SK-N-SH treated with all-trans-retinoic acid at 6 μM for 48 hours (cell line): ENCODE measurements at regions not wholly inside any gene's neighbourhood (a gene's known extent, or its start where the extent isn't known, plus 50 kb on each side); places are given as distances from the start of the nearest gene placed in this dataset.

Experiments
- ATAC-seq: fragments of 200-7000 bp; cut with Tn5 transposase; 3 replicates; pipeline ENCODE4 v1.9.1; 2020; ENCODE audit warnings: mild to moderate bottlenecking, moderate library complexity
- ARNTL ChIP-seq: fragments of 450-650 bp; formaldehyde crosslinking; IDR thresholded peaks from 2 replicates; pipeline ENCODE4 v1.5.0; 2020; ENCODE audit warnings: low read depth, mild to moderate bottlenecking, moderate library complexity, borderline replicate concordance
- BACH2 ChIP-seq: fragments of 250-450 bp; sonication (Bioruptor Pico); IDR thresholded peaks from 2 replicates; pipeline ENCODE4 v1.9.0; 2021; ENCODE audit warnings: mild to moderate bottlenecking, borderline replicate concordance
- CSDC2 ChIP-seq: fragments of 250-450 bp; sonication (Bioruptor Pico); IDR thresholded peaks from 2 replicates; pipeline ENCODE4 v1.5.0; 2020; ENCODE audit warnings: mild to moderate bottlenecking, moderate library complexity
- ESRRG ChIP-seq: fragments of 250-450 bp; sonication (Bioruptor Pico); IDR thresholded peaks from 2 replicates; pipeline ENCODE4 v1.6.1; 2021; ENCODE audit warnings: mild to moderate bottlenecking
- GLIS3 ChIP-seq: fragments of 250-450 bp; sonication (Bioruptor Pico); IDR thresholded peaks from 2 replicates; pipeline ENCODE4 v1.5.0; 2020; ENCODE audit warnings: mild to moderate bottlenecking, moderate library complexity
- ISL1 ChIP-seq: fragments of 250-450 bp; sonication (Bioruptor Pico); IDR thresholded peaks from 2 replicates; pipeline ENCODE4 v2.1.2; 2022; ENCODE audit warnings: mild to moderate bottlenecking, moderate library complexity
- OSR1 ChIP-seq: fragments of 250-450 bp; sonication (Bioruptor Pico); IDR thresholded peaks from 2 replicates; pipeline ENCODE4 v1.8.0; 2022; ENCODE audit warnings: moderate library complexity, mild to moderate bottlenecking, inconsistent platforms
- PPARA ChIP-seq: fragments of 250-450 bp; sonication (Bioruptor Pico); IDR thresholded peaks from 2 replicates; pipeline ENCODE4 v1.5.0; 2020; ENCODE audit warnings: mild to moderate bottlenecking, borderline replicate concordance
- RARB ChIP-seq: fragments of 250-450 bp; sonication (Bioruptor Pico); IDR thresholded peaks from 2 replicates; pipeline ENCODE4 v1.8.0; 2021; ENCODE audit warnings: mild to moderate bottlenecking, moderate library complexity
- SNAI2 ChIP-seq: fragments of 250-450 bp; sonication (Bioruptor Pico); IDR thresholded peaks from 2 replicates; pipeline ENCODE4 v1.5.0; 2020; ENCODE audit warnings: mild to moderate bottlenecking, moderate library complexity
- TCF4 ChIP-seq: fragments of 250-450 bp; sonication (Bioruptor Pico); IDR thresholded peaks from 2 replicates; pipeline ENCODE4 v1.8.0; 2021; ENCODE audit warnings: mild to moderate bottlenecking, moderate library complexity, borderline replicate concordance
- TOX ChIP-seq: fragments of 250-450 bp; sonication (Bioruptor Pico); IDR thresholded peaks from 2 replicates; pipeline ENCODE4 v1.8.0; 2021; ENCODE audit warnings: mild to moderate bottlenecking, moderate library complexity, borderline replicate concordance
- ZC3H10 ChIP-seq: fragments of 250-450 bp; sonication (Bioruptor Pico); IDR thresholded peaks from 2 replicates; pipeline ENCODE4 v1.5.1; 2021; ENCODE audit warnings: mild to moderate bottlenecking, moderate library complexity
- ZFP30 ChIP-seq: fragments of 450-650 bp; formaldehyde crosslinking; IDR thresholded peaks from 2 replicates; pipeline ENCODE4 v1.5.0; 2022; ENCODE audit warnings: mild to moderate bottlenecking, moderate library complexity
- ZNF565 ChIP-seq: fragments of 450-650 bp; formaldehyde crosslinking; conservative IDR thresholded peaks from 2 replicates; pipeline ENCODE4 v1.5.0; 2020; ENCODE audit warnings: low read depth, mild to moderate bottlenecking, moderate library complexity
- ZNF70 ChIP-seq: fragments of 450-650 bp; formaldehyde crosslinking; IDR thresholded peaks from 2 replicates; pipeline ENCODE4 v1.5.0; 2020; ENCODE audit warnings: mild to moderate bottlenecking, moderate library complexity
- ZNF8 ChIP-seq: fragments of 450-650 bp; formaldehyde crosslinking; IDR thresholded peaks from 2 replicates; pipeline ENCODE4 v1.5.0; 2020; ENCODE audit warnings: mild to moderate bottlenecking, moderate library complexity
- TF ChIP-seq, protein P1 (sequence below): fragments of 250-450 bp; sonication (Bioruptor Pico); IDR thresholded peaks from 2 replicates; pipeline ENCODE4 v1.8.0; 2020; ENCODE audit warnings: mild to moderate bottlenecking, moderate library complexity, borderline replicate concordance
- TF ChIP-seq, protein P2 (sequence below): fragments of 250-450 bp; sonication (Bioruptor Pico); IDR thresholded peaks from 2 replicates; pipeline ENCODE4 v1.5.1; 2020; ENCODE audit warnings: low read depth, mild to moderate bottlenecking, moderate library complexity
- TF ChIP-seq, protein P3 (sequence below): fragments of 250-450 bp; sonication (Bioruptor Pico); IDR thresholded peaks from 2 replicates; pipeline ENCODE4 v1.5.1; 2021; ENCODE audit warnings: mild to moderate bottlenecking, moderate library complexity
- TF ChIP-seq, protein P4 (sequence below): fragments of 250-450 bp; sonication (Bioruptor Pico); IDR thresholded peaks from 2 replicates; pipeline ENCODE4 v1.5.0; 2020; ENCODE audit warnings: mild to moderate bottlenecking, moderate library complexity
- TF ChIP-seq, protein P5 (sequence below): fragments of 250-450 bp; sonication (Bioruptor Pico); IDR thresholded peaks from 2 replicates; pipeline ENCODE4 v1.8.0; 2021; ENCODE audit warnings: low read depth, mild to moderate bottlenecking, moderate library complexity, borderline replicate concordance

DNA sequence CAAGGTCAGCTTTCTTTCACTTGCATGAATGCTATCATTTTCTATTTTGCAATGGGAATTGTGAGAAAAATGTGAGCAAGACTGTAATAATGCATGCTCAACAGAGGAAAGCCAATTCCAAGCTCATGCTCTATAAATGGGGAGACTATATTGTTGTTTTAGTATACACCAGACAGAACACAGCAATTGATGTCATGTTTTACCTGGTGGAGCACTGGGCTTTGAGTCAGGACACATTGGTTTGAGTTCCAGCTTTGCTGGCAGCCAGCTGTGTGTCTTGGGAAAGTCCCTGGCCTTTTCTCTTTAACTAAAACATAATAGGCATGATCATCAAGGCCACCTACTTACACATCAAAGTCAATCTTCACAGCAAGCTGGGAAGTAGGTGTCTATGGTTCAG is 83.3 kb downstream of the FOXA2 start (continued):
- TF ChIP-seq ZNF565 (CRISPR knock-in tag), result no peak
- no peak for TF ChIP-seq GLIS3 (CRISPR knock-in tag)

DNA sequence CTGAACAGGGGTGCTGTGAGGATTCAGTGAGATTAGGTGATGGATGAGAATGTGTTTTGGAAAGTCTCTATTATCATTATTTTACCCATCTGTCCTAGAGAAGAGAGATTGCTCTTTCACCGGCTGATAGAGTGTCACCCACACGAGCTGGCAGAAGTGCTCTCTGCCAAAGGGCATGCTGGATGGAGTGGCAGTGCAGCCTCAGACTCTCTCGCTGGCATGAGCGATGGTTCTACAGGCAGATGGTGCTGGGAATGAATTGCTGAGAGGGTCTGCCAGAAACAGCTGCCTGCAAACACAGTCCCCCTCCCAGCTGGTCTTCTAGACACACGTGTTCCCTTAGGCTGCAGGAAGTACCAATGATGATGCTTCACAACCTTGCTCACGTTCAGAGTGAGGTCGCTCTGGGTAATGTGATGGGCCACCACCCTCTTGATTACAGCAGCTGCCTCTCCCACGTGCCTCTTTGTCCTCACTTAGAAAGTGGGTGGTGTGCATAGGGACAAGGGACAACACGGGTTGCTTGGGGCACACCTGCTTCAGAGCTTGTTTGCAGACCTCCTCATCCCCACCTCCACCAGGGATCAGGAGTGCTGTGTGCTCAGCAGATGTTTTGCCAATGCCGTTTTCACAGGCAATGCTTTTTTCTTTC is 84.7 kb downstream of the FOXA2 start:
- TF ChIP-seq, protein P1, sequence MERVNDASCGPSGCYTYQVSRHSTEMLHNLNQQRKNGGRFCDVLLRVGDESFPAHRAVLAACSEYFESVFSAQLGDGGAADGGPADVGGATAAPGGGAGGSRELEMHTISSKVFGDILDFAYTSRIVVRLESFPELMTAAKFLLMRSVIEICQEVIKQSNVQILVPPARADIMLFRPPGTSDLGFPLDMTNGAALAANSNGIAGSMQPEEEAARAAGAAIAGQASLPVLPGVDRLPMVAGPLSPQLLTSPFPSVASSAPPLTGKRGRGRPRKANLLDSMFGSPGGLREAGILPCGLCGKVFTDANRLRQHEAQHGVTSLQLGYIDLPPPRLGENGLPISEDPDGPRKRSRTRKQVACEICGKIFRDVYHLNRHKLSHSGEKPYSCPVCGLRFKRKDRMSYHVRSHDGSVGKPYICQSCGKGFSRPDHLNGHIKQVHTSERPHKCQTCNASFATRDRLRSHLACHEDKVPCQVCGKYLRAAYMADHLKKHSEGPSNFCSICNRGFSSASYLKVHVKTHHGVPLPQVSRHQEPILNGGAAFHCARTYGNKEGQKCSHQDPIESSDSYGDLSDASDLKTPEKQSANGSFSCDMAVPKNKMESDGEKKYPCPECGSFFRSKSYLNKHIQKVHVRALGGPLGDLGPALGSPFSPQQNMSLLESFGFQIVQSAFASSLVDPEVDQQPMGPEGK (CRISPR knock-in tag), result no peak
- TF ChIP-seq GLIS3 (CRISPR knock-in tag), result no peak
- no peak for TF ChIP-seq ISL1 (CRISPR knock-in tag)
- no peak for TF ChIP-seq TCF4 (CRISPR knock-in tag)
- TF ChIP-seq ESRRG (CRISPR knock-in tag), result no peak
- ATAC-seq, result no peak

DNA sequence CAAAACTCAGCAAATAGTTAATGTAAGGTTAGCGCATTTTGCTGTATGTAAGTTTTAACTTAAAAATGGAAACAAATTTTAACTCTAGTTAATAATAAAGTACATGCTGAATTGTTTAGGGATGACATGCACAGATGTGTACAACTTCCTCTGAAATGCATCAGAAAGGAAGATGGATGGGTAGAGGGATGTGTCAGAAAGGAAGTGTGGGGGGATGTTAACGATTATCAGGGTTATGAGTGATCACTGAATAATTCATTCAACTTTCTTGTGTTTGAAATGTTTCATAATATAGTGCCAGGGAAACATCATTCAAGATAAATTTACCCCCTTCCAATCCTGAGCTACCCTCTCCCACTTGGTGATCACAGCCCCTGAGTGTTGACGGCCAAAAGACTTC is 87.6 kb downstream of the FOXA2 start:
- TF ChIP-seq ZFP30 (CRISPR knock-in tag) (no peak), GLIS3 (CRISPR knock-in tag) (no peak), TCF4 (CRISPR knock-in tag) (no peak), CSDC2 (CRISPR knock-in tag) (no peak), PPARA (no peak), SNAI2 (CRISPR knock-in tag) (no peak), ZNF70 (no peak), OSR1 (no peak), ZNF8 (CRISPR knock-in tag) (no peak), BACH2 (no peak)
- TF ChIP-seq, protein P2, sequence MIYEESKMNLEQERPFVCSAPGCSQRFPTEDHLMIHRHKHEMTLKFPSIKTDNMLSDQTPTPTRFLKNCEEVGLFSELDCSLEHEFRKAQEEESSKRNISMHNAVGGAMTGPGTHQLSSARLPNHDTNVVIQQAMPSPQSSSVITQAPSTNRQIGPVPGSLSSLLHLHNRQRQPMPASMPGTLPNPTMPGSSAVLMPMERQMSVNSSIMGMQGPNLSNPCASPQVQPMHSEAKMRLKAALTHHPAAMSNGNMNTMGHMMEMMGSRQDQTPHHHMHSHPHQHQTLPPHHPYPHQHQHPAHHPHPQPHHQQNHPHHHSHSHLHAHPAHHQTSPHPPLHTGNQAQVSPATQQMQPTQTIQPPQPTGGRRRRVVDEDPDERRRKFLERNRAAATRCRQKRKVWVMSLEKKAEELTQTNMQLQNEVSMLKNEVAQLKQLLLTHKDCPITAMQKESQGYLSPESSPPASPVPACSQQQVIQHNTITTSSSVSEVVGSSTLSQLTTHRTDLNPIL (CRISPR knock-in tag), result no peak
- no peak for ATAC-seq

DNA sequence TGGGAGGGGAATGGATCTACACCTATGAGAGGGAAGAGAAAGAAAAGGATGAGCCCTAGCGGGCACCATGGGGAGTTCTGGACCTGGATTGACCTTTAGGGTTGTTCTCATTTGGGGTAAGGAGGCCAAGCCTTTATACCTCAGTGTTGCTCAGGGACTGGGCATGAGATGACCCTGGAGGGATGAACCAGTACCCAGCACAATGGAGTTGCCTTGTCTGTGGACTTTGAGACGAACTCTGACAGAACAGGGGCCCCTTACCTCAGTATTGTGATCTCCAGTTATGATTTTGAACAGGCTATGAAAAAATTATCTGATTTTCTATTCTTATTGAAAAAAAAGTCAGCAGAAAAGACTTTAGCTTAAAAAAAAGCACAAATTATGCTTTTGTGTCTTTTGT is 88.6 kb downstream of the FOXA2 start:
- no peak for ATAC-seq
- TF ChIP-seq, protein P3, sequence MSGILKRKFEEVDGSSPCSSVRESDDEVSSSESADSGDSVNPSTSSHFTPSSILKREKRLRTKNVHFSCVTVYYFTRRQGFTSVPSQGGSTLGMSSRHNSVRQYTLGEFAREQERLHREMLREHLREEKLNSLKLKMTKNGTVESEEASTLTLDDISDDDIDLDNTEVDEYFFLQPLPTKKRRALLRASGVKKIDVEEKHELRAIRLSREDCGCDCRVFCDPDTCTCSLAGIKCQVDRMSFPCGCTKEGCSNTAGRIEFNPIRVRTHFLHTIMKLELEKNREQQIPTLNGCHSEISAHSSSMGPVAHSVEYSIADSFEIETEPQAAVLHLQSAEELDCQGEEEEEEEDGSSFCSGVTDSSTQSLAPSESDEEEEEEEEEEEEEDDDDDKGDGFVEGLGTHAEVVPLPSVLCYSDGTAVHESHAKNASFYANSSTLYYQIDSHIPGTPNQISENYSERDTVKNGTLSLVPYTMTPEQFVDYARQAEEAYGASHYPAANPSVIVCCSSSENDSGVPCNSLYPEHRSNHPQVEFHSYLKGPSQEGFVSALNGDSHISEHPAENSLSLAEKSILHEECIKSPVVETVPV (CRISPR knock-in tag), result no peak
- TF ChIP-seq TOX (CRISPR knock-in tag), result no peak
- no peak for TF ChIP-seq ISL1 (CRISPR knock-in tag)
- TF ChIP-seq BACH2, result no peak
- TF ChIP-seq OSR1, result no peak
- TF ChIP-seq ZNF565 (CRISPR knock-in tag), result no peak

DNA sequence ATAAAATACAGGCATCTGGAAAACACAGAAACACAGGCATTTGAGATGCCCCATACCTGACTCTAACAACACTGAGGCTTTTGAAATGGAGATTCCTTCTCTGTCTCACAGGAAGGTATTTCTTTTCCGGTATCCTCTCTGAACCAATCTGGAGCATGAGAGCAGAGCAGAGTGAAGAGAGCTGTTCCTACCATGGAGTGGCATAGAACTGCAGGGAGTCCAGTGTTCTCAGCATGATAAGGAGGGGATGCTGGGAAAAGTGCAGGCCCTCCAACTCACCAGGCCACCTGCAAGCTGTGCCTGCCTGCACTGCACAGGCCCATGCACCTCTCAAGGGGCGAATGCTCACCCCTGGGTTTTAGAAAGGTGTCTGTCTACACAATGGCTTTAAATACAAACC is 89.2 kb downstream of the FOXA2 start:
- ATAC-seq, result no peak
- TF ChIP-seq PPARA (no peak), ARNTL (CRISPR knock-in tag) (no peak), ESRRG (CRISPR knock-in tag) (no peak), ZFP30 (CRISPR knock-in tag) (no peak), CSDC2 (CRISPR knock-in tag) (no peak), GLIS3 (CRISPR knock-in tag) (no peak), SNAI2 (CRISPR knock-in tag) (no peak), OSR1 (no peak), ZNF70 (no peak), ISL1 (CRISPR knock-in tag) (no peak), RARB (CRISPR knock-in tag) (no peak), ZNF8 (CRISPR knock-in tag) (no peak), ZC3H10 (no peak)
- TF ChIP-seq, protein P4, sequence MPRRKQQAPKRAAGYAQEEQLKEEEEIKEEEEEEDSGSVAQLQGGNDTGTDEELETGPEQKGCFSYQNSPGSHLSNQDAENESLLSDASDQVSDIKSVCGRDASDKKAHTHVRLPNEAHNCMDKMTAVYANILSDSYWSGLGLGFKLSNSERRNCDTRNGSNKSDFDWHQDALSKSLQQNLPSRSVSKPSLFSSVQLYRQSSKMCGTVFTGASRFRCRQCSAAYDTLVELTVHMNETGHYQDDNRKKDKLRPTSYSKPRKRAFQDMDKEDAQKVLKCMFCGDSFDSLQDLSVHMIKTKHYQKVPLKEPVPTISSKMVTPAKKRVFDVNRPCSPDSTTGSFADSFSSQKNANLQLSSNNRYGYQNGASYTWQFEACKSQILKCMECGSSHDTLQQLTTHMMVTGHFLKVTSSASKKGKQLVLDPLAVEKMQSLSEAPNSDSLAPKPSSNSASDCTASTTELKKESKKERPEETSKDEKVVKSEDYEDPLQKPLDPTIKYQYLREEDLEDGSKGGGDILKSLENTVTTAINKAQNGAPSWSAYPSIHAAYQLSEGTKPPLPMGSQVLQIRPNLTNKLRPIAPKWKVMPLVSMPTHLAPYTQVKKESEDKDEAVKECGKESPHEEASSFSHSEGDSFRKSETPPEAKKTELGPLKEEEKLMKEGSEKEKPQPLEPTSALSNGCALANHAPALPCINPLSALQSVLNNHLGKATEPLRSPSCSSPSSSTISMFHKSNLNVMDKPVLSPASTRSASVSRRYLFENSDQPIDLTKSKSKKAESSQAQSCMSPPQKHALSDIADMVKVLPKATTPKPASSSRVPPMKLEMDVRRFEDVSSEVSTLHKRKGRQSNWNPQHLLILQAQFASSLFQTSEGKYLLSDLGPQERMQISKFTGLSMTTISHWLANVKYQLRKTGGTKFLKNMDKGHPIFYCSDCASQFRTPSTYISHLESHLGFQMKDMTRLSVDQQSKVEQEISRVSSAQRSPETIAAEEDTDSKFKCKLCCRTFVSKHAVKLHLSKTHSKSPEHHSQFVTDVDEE (CRISPR knock-in tag), result no peak
- TF ChIP-seq, protein P5, sequence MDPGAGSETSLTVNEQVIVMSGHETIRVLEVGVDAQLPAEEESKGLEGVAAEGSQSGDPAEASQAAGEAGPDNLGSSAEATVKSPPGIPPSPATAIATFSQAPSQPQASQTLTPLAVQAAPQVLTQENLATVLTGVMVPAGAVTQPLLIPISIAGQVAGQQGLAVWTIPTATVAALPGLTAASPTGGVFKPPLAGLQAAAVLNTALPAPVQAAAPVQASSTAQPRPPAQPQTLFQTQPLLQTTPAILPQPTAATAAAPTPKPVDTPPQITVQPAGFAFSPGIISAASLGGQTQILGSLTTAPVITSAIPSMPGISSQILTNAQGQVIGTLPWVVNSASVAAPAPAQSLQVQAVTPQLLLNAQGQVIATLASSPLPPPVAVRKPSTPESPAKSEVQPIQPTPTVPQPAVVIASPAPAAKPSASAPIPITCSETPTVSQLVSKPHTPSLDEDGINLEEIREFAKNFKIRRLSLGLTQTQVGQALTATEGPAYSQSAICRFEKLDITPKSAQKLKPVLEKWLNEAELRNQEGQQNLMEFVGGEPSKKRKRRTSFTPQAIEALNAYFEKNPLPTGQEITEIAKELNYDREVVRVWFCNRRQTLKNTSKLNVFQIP, result no peak
- TF ChIP-seq, protein P2 (CRISPR knock-in tag), result no peak
- TF ChIP-seq, protein P3 (CRISPR knock-in tag), result no peak
